ENCODE measurements at regions not wholly inside any gene's neighbourhood (a gene's known extent, or its start where the extent isn't known, plus 50 kb on each side); places are given as distances from the start of the nearest gene placed in this dataset.

DNA sequence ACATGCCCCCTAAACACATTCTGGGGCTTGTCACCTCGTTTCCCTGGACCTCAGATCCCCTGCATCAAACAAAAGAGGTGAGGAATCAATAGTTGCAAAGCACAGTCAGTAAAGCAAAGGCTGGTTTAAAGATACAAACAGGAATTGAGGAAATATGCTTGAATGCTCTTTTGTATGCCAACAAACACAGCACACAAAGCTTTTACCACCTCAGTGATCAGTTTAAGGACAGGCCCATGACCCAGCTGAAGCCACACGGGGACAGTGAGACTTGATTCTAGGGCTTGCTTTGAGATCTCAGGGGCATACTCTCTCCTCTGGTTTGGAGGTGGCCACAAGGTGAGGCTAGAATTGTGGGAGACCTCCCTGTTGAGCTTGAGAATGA lies 182.9 kb upstream of the CST7 start:
- POLR2A ChIA-PET = no interaction called here
- Mint-ChIP-seq H3K4me3 (no peak overlapping the region), H3K4me1 (no peaks in the 10 kb centered on the region), H3K9me3 (peaks cover 0 to under 1% (median 0%) of the 10 kb centered on the region in 5 donors), H3K27me3 (peaks cover 8 to 43% of the 10 kb centered on the region in 2 donors), H3K36me3 (no peaks in the 10 kb centered on the region), H3K27ac (no peak overlapping the region)
- Histone ChIP-seq H3K9me3 (ENCODE audit: low read length) (no peaks in the 10 kb centered on the region), H3K4me3 (ENCODE audit: low read length) (no peak overlapping the region), H3K36me3 (ENCODE audit: insufficient read depth, low read length) (no peaks in the 10 kb centered on the region), H3K27ac (ENCODE audit: low read depth, low read length) (no peak overlapping the region), H3K27me3 (ENCODE audit: insufficient read depth, low read length, poor library complexity, severe bottlenecking) (peaks cover 3% of the 10 kb centered on the region), H3K4me1 (ENCODE audit: insufficient read depth, low read length) (no peaks in the 10 kb centered on the region)
- DNase-seq = no peak
- CTCF ChIA-PET = no interaction called here

DNA sequence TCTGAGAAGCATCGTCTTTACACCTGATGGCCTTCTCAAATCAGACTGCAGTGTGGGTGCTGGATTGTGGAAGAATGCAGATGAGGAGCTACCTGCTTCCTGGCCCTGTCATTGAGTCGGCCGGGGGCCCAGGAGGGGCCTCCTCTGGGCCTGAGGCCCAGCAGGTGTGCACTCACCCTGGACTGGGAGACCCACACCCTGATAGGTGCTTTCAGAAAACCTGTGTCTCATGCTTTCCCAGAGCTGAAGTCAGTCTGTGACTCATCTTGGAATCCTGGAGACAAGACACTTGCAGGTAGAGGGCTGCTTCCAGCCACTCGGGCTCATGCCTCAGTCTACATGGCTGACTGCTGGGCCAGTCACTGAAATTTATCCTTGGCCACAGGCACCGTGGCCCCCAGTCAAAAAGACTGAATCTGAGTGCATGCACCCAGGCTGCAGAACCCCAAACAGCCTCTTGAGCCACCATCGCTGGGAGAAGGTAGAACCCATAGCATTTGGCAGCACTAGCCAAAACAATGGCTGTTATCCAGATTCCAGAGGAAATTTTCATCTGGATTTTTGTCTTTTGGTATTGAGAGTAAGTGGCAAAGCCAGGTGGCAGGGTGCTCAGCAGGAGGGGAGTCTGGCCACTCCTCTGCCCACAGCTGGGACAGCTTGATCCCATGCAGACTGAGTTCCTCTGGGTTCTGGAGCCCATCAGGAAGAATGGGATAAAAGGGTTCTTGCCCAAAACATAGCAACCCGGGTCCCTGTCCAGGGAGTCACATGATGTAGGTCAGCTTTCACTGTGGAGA lies 182.0 kb upstream of the CST7 start:
- ChIA-PET CTCF (no interaction called here), POLR2A (no interaction called here)
- no peaks in the 10 kb centered on the region for H3K9me3 ChIP-seq (ENCODE audit: low read length)
- Mint-ChIP-seq H3K4me1 (no peaks in the 10 kb centered on the region), H3K4me3 (peak overlapping the region in 1 of 7 donors; percentile 65), H3K9me3 (no peaks in the 10 kb centered on the region), H3K27me3 (peaks cover 14 to 49% of the 10 kb centered on the region in 2 donors), H3K27ac (peak overlapping the region in 1 of 8 donors; percentile 19), H3K36me3 (no peaks in the 10 kb centered on the region)
- H3K36me3 ChIP-seq (ENCODE audit: insufficient read depth, low read length) = no peaks in the 10 kb centered on the region
- no peak overlapping the region for H3K27ac ChIP-seq (ENCODE audit: low read depth, low read length)
- no peaks in the 10 kb centered on the region for H3K4me1 ChIP-seq (ENCODE audit: insufficient read depth, low read length)
- H3K4me3 ChIP-seq (ENCODE audit: low read length) = no peak overlapping the region
- H3K27me3 ChIP-seq (ENCODE audit: insufficient read depth, low read length, poor library complexity, severe bottlenecking) = peaks cover 3% of the 10 kb centered on the region
- DNase-seq = no peak

DNA sequence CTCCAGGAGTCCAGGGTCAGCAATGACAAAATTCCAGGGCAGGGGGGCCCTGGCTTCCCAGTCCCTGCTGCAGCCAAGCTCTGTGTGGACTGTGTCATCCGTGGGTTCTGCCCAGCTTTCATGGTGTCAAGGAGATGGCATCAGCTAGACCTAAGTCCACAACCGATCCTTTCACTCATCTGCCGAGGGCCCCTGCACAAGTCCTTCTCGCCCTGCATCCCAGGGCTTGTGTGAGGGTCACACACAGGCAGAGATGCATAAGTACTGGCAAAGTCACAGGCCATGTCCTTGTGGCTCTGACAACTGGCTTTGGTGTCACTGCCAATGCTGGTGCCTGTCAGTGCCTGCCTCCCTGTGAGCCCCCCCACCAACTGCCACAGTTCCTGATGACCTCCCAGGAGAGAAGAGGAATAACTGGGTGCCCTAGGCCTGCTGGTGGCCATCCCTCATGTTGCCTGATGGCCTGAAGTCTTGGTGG lies 181.4 kb upstream of the CST7 start:
- no peaks in the 10 kb centered on the region for H3K36me3 Mint-ChIP-seq
- no peak overlapping the region for H3K27ac Mint-ChIP-seq

DNA sequence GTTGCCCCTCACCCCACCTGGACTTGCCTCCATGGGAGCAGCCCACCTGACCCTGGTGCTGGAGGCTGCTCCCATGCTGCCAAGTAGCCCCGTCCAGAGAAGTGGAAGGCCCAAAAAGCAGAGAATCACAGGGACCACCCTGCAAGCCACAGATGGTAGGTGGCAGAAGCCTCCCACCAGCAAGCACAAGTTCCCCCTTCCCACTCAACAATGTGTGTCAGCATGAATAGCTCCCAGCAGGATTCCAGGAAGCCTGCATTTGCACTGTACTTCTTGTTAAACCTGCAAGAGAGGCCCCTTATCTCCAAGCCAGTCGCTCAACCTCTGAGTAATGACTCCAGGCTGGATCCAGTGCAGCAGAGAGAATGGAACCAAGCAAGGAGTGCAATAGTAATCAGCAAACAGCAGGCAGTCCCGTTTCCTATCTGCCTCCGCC lies 180.8 kb upstream of the CST7 start:
- CTCF ChIA-PET = no interaction called here
- H3K27ac ChIP-seq (ENCODE audit: low read depth, low read length) = no peak overlapping the region
- Mint-ChIP-seq H3K4me1 (no peaks in the 10 kb centered on the region), H3K36me3 (no peaks in the 10 kb centered on the region), H3K9me3 (peaks cover 0 to 2% (median 0%) of the 10 kb centered on the region in 5 donors), H3K27me3 (peaks cover 18 to 50% of the 10 kb centered on the region in 2 donors), H3K4me3 (no peak overlapping the region), H3K27ac (no peak overlapping the region)
- H3K27me3 ChIP-seq (ENCODE audit: insufficient read depth, low read length, poor library complexity, severe bottlenecking) = peaks cover 3% of the 10 kb centered on the region
- POLR2A ChIA-PET = no interaction called here
- H3K9me3 ChIP-seq (ENCODE audit: low read length) = no peaks in the 10 kb centered on the region
- DNase-seq = no peak
- no peak overlapping the region for H3K4me3 ChIP-seq (ENCODE audit: low read length)
- no peaks in the 10 kb centered on the region for H3K36me3 ChIP-seq (ENCODE audit: insufficient read depth, low read length)
- no peaks in the 10 kb centered on the region for H3K4me1 ChIP-seq (ENCODE audit: insufficient read depth, low read length)

More for the DNA sequence above, 181.4 kb upstream of the CST7 start:
- ChIA-PET CTCF (no interaction called here), POLR2A (no interaction called here)
- Histone ChIP-seq H3K4me1 (ENCODE audit: insufficient read depth, low read length) (no peaks in the 10 kb centered on the region), H3K36me3 (ENCODE audit: insufficient read depth, low read length) (no peaks in the 10 kb centered on the region), H3K27me3 (ENCODE audit: insufficient read depth, low read length, poor library complexity, severe bottlenecking) (peaks cover 3% of the 10 kb centered on the region), H3K27ac (ENCODE audit: low read depth, low read length) (no peak overlapping the region), H3K9me3 (ENCODE audit: low read length) (no peaks in the 10 kb centered on the region), H3K4me3 (ENCODE audit: low read length) (no peak overlapping the region)
- peaks cover 0 to 2% (median 0%) of the 10 kb centered on the region in 5 donors for H3K9me3 Mint-ChIP-seq
- no peak overlapping the region for H3K4me3 Mint-ChIP-seq
- no peaks in the 10 kb centered on the region for H3K4me1 Mint-ChIP-seq
- H3K27me3 Mint-ChIP-seq = peaks cover 16 to 51% of the 10 kb centered on the region in 2 donors
- DNase-seq = no peak

DNA sequence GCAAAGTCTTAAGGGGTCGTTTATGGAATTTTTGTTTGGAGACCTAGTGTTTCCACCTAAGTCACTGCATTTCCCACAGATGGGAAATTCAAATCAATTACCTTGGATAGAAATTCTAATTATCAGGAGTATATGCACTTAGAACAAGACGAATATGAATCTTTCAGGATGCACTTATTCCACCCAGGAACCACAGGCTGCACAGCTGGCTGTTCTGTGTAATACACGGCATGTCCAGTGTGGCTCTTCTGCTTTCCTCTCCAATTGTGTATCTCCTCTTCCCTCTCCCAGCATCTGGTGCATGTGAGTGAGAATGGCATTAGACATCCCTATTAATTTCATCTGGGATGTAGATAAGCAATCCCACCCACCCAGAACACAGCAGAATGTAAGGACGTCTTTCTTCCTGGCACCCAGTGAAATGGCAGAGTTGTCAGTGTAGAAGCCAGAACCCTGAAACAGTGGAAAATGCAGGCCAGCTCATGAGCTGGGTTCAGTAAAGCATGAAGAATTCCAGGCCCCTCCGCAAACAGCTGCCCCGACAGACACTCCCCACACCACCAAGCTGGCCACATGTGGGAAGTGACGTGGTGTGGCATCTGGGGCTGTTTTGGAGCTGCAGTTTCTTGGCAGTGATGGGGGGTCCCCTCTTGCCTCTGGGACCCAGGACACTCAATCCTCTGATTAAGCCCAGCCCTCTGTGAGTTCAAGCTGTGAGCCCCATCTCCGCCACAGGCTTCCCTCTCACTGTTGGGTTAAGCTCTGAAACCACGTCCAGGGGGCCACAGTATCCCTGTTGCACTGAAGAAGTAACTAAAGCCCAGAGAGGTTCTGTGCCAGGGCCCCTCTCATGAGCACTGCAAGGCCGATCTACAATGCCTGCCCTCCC lies 180.1 kb upstream of the CST7 start:
- no peaks in the 10 kb centered on the region for H3K36me3 Mint-ChIP-seq
- Histone ChIP-seq H3K9me3 (ENCODE audit: low read length) (no peaks in the 10 kb centered on the region), H3K4me3 (ENCODE audit: low read length) (no peak overlapping the region), H3K4me1 (ENCODE audit: insufficient read depth, low read length) (no peaks in the 10 kb centered on the region), H3K27me3 (ENCODE audit: insufficient read depth, low read length, poor library complexity, severe bottlenecking) (peaks cover 3% of the 10 kb centered on the region), H3K27ac (ENCODE audit: low read depth, low read length) (no peak overlapping the region), H3K36me3 (ENCODE audit: insufficient read depth, low read length) (no peaks in the 10 kb centered on the region)
- no peak overlapping the region for H3K27ac Mint-ChIP-seq
- ChIA-PET POLR2A (no interaction called here), CTCF (no interaction called here)
- peaks cover 0 to 2% (median 0%) of the 10 kb centered on the region in 5 donors for H3K9me3 Mint-ChIP-seq
- H3K4me1 Mint-ChIP-seq = no peaks in the 10 kb centered on the region
- H3K4me3 Mint-ChIP-seq = no peak overlapping the region
- DNase-seq = no peak
- peaks cover 20 to 44% of the 10 kb centered on the region in 2 donors for H3K27me3 Mint-ChIP-seq

DNA sequence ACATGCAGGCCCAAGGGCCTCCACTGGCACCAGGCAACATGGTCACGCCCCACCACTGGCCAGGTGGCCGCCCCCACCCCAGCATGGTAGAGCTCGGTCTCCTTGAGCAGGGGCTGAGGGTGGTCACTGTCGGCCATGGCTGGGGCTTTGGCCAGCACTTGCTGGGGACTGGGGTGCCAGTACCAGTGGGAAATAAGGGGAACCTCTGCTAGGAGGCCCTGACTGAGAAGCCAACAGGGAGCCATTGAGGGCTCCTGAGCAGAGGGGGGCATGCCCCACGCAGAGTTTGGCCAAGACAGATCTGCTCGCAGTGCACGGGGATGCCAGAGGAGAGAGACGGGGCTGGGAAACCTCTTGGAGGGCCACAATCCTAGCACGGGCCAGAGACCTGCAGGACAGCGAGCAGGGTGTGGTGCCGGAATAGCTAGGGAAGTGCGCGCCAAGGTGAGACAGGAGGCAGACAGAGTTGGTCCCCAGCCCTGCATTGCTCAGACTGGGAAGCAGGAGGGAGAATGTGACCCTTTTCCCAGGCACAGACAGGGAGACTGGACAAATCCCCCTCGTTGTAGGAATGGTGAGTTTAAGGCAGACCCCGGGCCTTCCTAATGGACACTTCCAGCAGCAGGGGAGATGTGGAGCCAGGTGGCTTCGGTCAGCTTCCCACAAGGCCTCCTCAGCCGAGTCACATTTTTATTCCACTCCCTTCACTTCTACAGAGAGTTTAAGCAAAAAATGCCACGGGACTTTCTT lies 179.0 kb upstream of the CST7 start:
- peaks cover 3% of the 10 kb centered on the region for H3K27me3 ChIP-seq (ENCODE audit: insufficient read depth, low read length, poor library complexity, severe bottlenecking)
- Mint-ChIP-seq H3K4me1 (no peaks in the 10 kb centered on the region), H3K27me3 (peaks cover 17 to 37% of the 10 kb centered on the region in 2 donors), H3K9me3 (peaks cover 0 to 7% (median 6%) of the 10 kb centered on the region in 5 donors), H3K27ac (no peak overlapping the region), H3K36me3 (no peaks in the 10 kb centered on the region), H3K4me3 (no peak overlapping the region)
- H3K4me1 ChIP-seq (ENCODE audit: insufficient read depth, low read length) = no peaks in the 10 kb centered on the region
- no peaks in the 10 kb centered on the region for H3K36me3 ChIP-seq (ENCODE audit: insufficient read depth, low read length)
- no peak overlapping the region for H3K27ac ChIP-seq (ENCODE audit: low read depth, low read length)
- no peak for DNase-seq
- no peaks in the 10 kb centered on the region for H3K9me3 ChIP-seq (ENCODE audit: low read length)
- ChIA-PET CTCF (no interaction called here), POLR2A (no interaction called here)
- no peak overlapping the region for H3K4me3 ChIP-seq (ENCODE audit: low read length)

DNA sequence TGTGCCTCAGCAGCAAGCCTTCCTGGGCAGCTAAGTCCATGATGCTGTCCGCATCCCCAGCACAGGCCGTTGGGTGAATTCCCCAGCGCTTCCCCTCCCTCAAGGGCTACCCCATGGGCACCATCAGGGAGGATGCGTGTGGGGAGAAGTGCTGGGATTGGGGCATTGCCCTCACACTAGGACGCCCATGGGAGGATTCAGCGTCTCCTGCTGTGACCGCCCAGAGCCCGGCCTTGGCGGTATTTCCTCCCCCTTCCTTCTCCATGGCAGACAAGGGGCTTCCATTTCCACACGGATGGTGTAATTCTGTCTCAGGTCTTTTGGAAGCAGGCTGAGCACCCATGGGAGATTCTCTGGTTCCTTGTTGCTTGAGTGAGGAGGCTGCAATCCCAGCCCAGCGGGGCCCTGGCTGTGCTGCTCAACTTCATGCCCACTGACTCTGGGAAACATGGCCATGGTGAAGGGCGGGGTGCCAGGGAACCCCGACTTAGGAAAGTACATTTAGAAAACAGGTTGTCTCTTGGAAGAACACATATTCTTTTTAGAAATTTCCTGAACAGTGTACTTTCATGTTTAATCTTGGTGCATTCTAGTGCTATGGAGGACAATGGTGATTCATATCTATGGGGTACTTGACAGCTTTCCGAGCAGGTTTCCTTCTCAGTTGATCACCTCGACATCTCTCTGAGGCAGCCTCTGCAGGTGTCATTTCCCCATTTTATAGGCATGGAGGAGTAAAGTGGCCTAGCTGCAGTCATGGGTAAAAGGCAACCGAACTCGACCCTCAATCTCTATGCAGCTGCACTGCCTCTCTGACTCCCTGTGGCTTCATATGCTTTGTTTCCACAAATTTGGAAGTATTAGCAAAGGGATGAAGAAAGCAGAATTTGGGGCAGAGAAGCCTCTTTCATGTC lies 178.2 kb upstream of the CST7 start:
- H3K36me3 ChIP-seq (ENCODE audit: insufficient read depth, low read length) = no peaks in the 10 kb centered on the region
- no peak overlapping the region for H3K4me3 ChIP-seq (ENCODE audit: low read length)
- no peaks in the 10 kb centered on the region for H3K4me1 ChIP-seq (ENCODE audit: insufficient read depth, low read length)
- Mint-ChIP-seq H3K27me3 (peaks cover 17 to 38% of the 10 kb centered on the region in 2 donors), H3K4me3 (no peak overlapping the region), H3K4me1 (no peaks in the 10 kb centered on the region), H3K36me3 (no peaks in the 10 kb centered on the region), H3K27ac (no peak overlapping the region), H3K9me3 (peaks cover 4 to 13% (median 7%) of the 10 kb centered on the region in 5 donors)
- peaks cover 3% of the 10 kb centered on the region for H3K27me3 ChIP-seq (ENCODE audit: insufficient read depth, low read length, poor library complexity, severe bottlenecking)
- no peak for DNase-seq
- no peak overlapping the region for H3K27ac ChIP-seq (ENCODE audit: low read depth, low read length)
- ChIA-PET POLR2A (no interaction called here), CTCF (interaction anchor here (1.7 kb wide), 1 partner anchor 8 kb away, joined by 3 read pairs; no protein-coding TSS in a partner anchor)
- no peaks in the 10 kb centered on the region for H3K9me3 ChIP-seq (ENCODE audit: low read length)
